Caki2 (cell line): ENCODE measurements at regions not wholly inside any gene's neighbourhood (a gene's known extent, or its start where the extent isn't known, plus 50 kb on each side); places are given as distances from the start of the nearest gene placed in this dataset.

Experiments used
- DNase-seq: peaks from one replicate; pipeline ENCODE4 v3.0.0-alpha.2; 2015; ENCODE audit warnings: low read depth
- in situ Hi-C: cut with HindIII; loops from 2 replicates; pipeline ENCODE4 v1.10.0; 2016; ENCODE audit warnings: low sequenced_read_pairs, low pct_unique_long_range_greater_than_20kb, mixed read lengths

GRCh38 chr11:106420048-106420665 is 342.7 kb downstream of the AASDHPPT start:
- in situ Hi-C loops = no loop called here
- no peak for DNase-seq

GRCh38 chr11:106420686-106421085 is 343.2 kb downstream of the AASDHPPT start:
- in situ Hi-C loops = no loop called here
- no peak for DNase-seq

DNA sequence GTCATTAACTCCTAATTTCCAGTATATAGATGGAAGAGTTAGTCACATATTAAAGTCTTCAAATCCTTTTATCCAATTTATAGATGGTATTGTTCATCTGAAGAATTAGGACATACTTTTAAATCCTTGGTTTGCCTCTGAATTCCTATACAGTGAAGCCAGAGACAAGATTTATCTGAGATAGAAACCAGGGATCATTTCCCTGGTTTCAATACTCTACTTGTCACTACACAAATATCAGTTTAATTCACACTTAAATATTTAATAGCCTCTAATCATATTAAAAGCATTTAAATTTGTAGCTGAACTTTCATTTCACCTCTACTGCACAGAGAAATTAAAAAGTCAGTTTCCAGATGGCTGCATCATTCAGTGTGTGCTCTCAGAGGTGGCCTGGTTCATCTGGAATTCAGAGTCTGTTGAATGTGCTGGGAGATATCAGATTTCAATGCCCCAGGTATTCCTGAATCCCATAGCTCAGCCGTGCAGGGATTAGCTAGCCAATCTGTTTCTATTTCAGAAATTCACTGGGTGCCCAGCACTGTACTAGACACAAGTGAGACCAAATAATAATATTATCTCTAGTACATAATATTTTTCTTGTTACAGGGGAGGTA is 344.3 kb downstream of the AASDHPPT start:
- in situ Hi-C loops = no loop called here

DNA sequence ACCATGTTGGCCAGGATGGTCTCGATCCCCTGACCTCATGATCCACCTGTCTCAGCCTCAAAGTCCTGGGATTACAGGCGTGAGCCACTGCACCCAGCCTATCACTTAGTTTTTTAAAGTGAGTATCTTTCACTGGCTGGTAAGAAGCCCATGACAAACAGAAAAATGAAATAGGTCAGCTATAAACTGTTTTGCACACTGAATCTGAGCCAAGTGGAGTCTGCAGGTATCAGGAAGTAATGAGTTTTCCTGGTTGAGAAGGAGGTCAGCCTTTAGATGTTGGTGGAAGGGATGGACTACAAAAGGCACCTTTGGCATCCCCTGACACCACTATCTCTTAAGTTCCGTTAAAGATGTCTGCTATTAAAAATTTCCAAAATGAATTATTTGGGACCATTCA is 345.1 kb downstream of the AASDHPPT start:
- no peak for DNase-seq
- in situ Hi-C loops = no loop called here

More for the DNA sequence above, 344.3 kb downstream of the AASDHPPT start:
- DNase-seq = no peak

- in situ Hi-C loops = no loop called here
- DNase-seq = peak; percentile 11
These were observed 346.6 kb downstream of the AASDHPPT start for GRCh38 chr11:106424111-106424510.

- DNase-seq = no peak
- in situ Hi-C loops = no loop called here
These were observed 348.4 kb downstream of the AASDHPPT start for GRCh38 chr11:106425819-106426218.

DNA sequence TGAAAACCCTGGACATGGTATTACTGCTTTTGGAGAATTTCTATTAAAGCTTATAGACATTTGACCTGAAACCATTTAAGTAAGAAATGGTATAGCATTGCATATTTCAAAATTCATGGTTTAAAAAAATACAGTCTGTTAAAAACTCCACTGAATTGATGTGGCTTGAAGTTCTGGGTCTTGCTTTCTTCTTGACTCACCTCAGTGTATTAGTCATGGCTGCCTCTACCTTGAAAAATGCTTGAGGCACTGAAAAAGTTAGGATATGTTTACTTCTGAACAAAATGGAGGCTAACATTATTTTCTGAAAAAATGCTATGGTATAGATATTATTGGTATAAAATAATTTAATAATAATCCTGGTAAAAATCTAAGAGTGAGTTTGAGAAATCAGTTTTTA is 349.2 kb downstream of the AASDHPPT start:
- in situ Hi-C loops = no loop called here
- no peak for DNase-seq

DNA sequence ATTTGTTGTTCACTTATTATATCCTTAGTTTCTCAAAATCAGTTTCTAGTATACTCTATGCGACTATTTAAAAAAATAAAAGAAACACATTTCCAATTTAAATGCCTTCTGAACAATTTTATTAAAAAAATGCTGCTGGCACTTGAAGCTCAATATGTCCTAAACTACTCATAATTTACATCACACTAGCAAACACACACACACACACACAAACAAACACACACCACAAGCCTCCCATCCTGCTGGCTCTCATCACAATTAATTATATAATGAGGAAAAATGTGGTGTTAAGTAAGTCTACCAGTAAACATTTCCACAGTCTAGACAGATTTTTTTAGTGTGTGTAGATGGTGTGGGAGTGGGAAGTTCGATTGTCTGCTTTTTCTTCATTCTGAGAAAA is 350.3 kb downstream of the AASDHPPT start:
- no peak for DNase-seq
- in situ Hi-C loops = no loop called here

GRCh38 chr11:106442032-106442431 is 364.6 kb downstream of the AASDHPPT start:
- no peak for DNase-seq
- in situ Hi-C loops = no loop called here

- DNase-seq = no peak
- in situ Hi-C loops = no loop called here
These were observed 368.8 kb downstream of the AASDHPPT start for GRCh38 chr11:106446302-106446701.

- no peak for DNase-seq
- in situ Hi-C loops = no loop called here
These were observed 369.5 kb downstream of the AASDHPPT start for GRCh38 chr11:106446955-106447354.

- no peak for DNase-seq
- in situ Hi-C loops = no loop called here
These were observed 370.2 kb downstream of the AASDHPPT start for GRCh38 chr11:106447631-106448191.

DNA sequence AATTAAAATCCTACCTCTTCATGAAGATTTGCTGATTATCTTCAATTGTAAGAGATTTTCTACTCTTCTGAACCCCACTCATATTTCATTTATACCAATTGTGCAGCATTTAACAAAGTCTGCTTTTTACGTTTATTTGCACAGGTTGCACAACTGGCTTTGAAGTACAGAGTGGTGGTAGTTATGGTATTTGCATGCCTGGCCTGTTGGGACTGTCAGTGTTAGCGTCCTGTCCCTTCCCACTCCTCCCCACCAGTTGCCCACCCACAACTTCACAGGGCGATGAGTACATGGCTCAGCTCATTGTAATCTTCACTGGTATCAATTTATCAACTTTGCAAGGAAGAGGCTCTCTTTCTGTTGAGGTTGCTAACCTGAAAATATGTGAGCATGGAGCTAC is 372.3 kb downstream of the AASDHPPT start:
- DNase-seq = no peak
- in situ Hi-C loops = no loop called here

- in situ Hi-C loops = no loop called here
- no peak for DNase-seq
These were observed 373.9 kb downstream of the AASDHPPT start for GRCh38 chr11:106451228-106451922.

DNA sequence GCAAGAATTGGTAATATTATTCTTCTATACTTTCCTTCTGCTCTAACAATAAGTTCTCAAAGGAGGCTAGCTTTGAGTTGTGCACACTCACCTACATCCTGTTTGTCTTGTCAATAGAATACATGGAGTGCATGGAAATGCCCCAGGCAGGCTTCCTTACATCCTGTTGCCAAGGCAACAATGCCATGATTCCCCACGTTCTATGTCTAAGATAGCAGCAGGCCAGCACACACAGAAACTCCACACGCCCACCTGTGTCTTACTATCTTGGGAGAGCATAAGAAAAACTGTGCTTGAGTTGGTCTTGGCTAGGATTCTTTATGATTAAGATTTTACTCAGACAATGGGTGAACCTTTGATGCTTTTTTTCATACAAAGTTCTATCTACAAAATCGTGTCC is 379.2 kb downstream of the AASDHPPT start:
- DNase-seq = no peak
- in situ Hi-C loops = no loop called here

- in situ Hi-C loops = no loop called here
- no peak for DNase-seq
These were observed 380.3 kb downstream of the AASDHPPT start for GRCh38 chr11:106457727-106458126.

GRCh38 chr11:106459135-106459534 is 381.7 kb downstream of the AASDHPPT start:
- in situ Hi-C loops = no loop called here
- no peak for DNase-seq

DNA sequence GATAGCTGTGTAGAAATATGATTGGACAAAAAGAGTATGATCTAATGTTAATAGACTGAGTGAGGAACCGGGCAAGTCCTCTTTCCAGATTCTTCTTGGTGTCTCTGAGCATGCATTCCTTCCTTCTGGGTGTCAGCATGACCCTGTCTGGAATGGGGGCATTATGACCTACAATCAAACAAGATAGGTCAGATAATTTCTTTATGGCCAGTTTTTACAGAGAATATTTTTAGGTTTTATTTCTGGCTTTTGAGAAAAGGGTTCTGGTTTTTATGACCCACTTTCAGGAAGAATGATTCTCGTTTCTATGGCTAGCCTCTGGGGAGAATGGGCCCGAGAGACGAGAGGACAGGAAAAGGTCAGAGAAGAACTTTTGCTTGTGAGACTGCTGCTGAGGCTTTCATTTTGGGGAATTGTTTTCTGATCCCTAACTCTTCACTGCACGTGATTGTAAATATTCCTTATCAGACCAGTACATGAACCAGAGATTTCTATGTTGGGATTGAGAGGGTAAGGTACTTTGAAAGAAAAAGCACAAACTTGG is 383.8 kb downstream of the AASDHPPT start:
- no peak for DNase-seq
- in situ Hi-C loops = no loop called here

DNA sequence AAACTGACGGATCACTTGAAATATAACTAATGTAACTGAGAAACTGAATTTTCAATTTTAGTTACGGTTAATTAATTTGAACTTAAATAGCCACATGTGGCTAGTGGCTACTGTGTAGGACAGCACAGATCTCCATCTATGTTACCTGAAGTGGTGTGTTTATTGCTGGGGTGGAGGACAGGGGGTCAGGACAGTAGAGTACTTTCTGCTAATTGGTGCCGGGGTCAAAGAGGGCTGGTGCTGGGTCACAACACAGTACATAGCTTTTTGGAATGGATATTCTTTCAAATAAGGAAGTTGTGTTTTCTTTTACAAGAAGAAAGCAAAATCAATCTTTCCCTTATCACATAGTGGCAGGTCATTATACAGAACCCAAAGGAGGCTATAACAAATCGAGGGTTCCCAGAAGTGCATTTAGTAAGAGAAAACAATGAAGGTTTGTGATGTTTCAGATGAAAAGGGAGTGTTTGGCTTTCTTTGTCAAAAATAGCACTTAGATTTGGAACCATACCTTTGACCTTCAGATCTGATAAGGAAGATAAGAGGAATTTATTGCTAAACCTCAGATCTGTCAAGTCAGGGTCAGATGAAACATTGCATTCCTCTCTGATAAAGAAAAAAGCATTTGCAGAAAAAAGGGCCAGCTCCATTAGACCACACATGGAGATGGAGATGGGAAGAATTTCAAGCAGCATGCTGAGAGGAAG is 384.5 kb downstream of the AASDHPPT start:
- in situ Hi-C loops = no loop called here
- DNase-seq = peak; percentile 13
